DND-41 (cell line): ENCODE measurements at regions not wholly inside any gene's neighbourhood (a gene's known extent, or its start where the extent isn't known, plus 50 kb on each side); places are given as distances from the start of the nearest gene placed in this dataset.

ENCODE experiments used
- CTCF ChIP-seq: IDR thresholded peaks from 2 replicates; pipeline ENCODE4 v1.5.1; 2012; ENCODE audit warnings: borderline replicate concordance, low read length, moderate library complexity, mild to moderate bottlenecking; ENCODE audit not compliant: poor library complexity, severe bottlenecking; ENCODE audit errors: extremely low read depth
- EZH2 ChIP-seq: IDR thresholded peaks from 3 replicates; pipeline ENCODE4 v1.6.1; 2012; ENCODE audit warnings: borderline replicate concordance, low read depth, mild to moderate bottlenecking, moderate library complexity, low read length, inconsistent platforms; ENCODE audit not compliant: severe bottlenecking

GRCh38 chr3:61445924-61446323 is 115.4 kb upstream of the PTPRG start:
- TF ChIP-seq CTCF (no peak), EZH2 (no peak)
